G401 (cell line): ENCODE measurements at regions not wholly inside any gene's neighbourhood (a gene's known extent, or its start where the extent isn't known, plus 50 kb on each side); places are given as distances from the start of the nearest gene placed in this dataset.
"Not testable (repeated sequence)": the region's sequence is repeated elsewhere in the genome, so short reads cannot be mapped to it uniquely, and the experiment has no call there.

Source experiments
- DNase-seq: peaks from one replicate; pipeline ENCODE4 v3.0.0-alpha.2; 2015; ENCODE audit warnings: low spot score
- in situ Hi-C: cut with HindIII; loops from 2 replicates; pipeline ENCODE4 v1.10.0; 2016; ENCODE audit warnings: low sequenced_read_pairs, mixed read lengths

GRCh38 chr9:83141887-83142286 is 78.9 kb upstream of the RASEF start:
- DNase-seq = no peak
- in situ Hi-C loops = no loop called here

GRCh38 chr9:83140061-83140460 is 77.1 kb upstream of the RASEF start:
- in situ Hi-C loops = no loop called here
- DNase-seq = no peak

GRCh38 chr9:83138422-83139135 is 75.6 kb upstream of the RASEF start:
- DNase-seq = no peak
- in situ Hi-C loops = no loop called here

- DNase-seq = no peak
- in situ Hi-C loops = no loop called here
These were observed 70.4 kb upstream of the RASEF start for GRCh38 chr9:83133316-83133715.

GRCh38 chr9:83132768-83133167 is 69.8 kb upstream of the RASEF start:
- DNase-seq = no peak
- in situ Hi-C loops = no loop called here

- DNase-seq = no peak
- in situ Hi-C loops = no loop called here
These were observed 67.6 kb upstream of the RASEF start for GRCh38 chr9:83130541-83130940.

GRCh38 chr9:83125671-83126070 is 62.7 kb upstream of the RASEF start:
- no peak for DNase-seq
- in situ Hi-C loops = no loop called here

GRCh38 chr9:83119873-83120272 is 56.9 kb upstream of the RASEF start:
- DNase-seq = no peak
- in situ Hi-C loops = no loop called here

- no peak for DNase-seq
These were observed 53.1 kb upstream of the RASEF start for GRCh38 chr9:83116026-83116425.

GRCh38 chr9:83113445-83113844 is 50.5 kb upstream of the RASEF start:
- DNase-seq, in situ Hi-C loops: not testable (repeated sequence)

More at GRCh38 chr9:83116026-83116425, 53.1 kb upstream of the RASEF start:
- in situ Hi-C loops = no loop called here
